CD14-positive monocyte (primary cell): ENCODE measurements at regions not wholly inside any gene's neighbourhood (a gene's known extent, or its start where the extent isn't known, plus 50 kb on each side); places are given as distances from the start of the nearest gene placed in this dataset.

Source experiments
- DNase-seq, 3 donors: peaks; one replicate each; pipeline ENCODE4 v3.0.0-alpha.2; 2011 to 2022
- H2AFZ ChIP-seq: 2 replicates; pipeline ENCODE4 v1.6.0; 2012; ENCODE audit warnings: mild to moderate bottlenecking, low read depth, low read length, inconsistent platforms; ENCODE audit not compliant: insufficient read depth, poor library complexity, severe bottlenecking
- H3K27ac ChIP-seq, 2 donors: 1 replicate in 1 of 2; 2 replicates in 1 of 2; pipeline ENCODE4 v1.5.1; 2012 to 2013; ENCODE audit warnings: low read length in 2 of 2, control low read depth in 1 of 2, inconsistent platforms in 1 of 2, low read depth in 1 of 2, mild to moderate bottlenecking in 1 of 2
- H3K27me3 ChIP-seq, 2 donors: one replicate each; pipeline versions ENCODE4 v1.6.0 to v1.6.1; 2011 to 2013; ENCODE audit warnings: low read length in 2 of 2; ENCODE audit not compliant: control insufficient read depth in 2 of 2, insufficient read depth in 2 of 2
- H3K36me3 ChIP-seq, 2 donors: replicated peaks in 1 of 2; 1 replicate in 1 of 2; 2 replicates in 1 of 2; pipeline versions ENCODE4 v1.5.1 to v1.6.1; 2012 to 2013; ENCODE audit warnings: low read length in 2 of 2, control low read depth in 1 of 2, inconsistent platforms in 1 of 2, mild to moderate bottlenecking in 1 of 2; ENCODE audit not compliant: insufficient read depth in 2 of 2, control insufficient read depth in 1 of 2
- H3K4me1 ChIP-seq, 2 donors: 1 replicate in 1 of 2; 2 replicates in 1 of 2; pipeline versions ENCODE4 v1.5.1 to v1.6.1; 2012 to 2013; ENCODE audit warnings: low read length in 2 of 2, control low read depth in 1 of 2, inconsistent platforms in 1 of 2, mild to moderate bottlenecking in 1 of 2, moderate library complexity in 1 of 2; ENCODE audit not compliant: insufficient read depth in 2 of 2, control insufficient read depth in 1 of 2
- H3K4me2 ChIP-seq: replicated peaks from 2 replicates; pipeline ENCODE3; 2012; ENCODE audit warnings: low read length, moderate library complexity, mild to moderate bottlenecking; ENCODE audit not compliant: poor library complexity, severe bottlenecking; ENCODE audit errors: extremely low read depth
- H3K4me3 ChIP-seq, 3 experiments: fragments of 200-600 bp in 1 of 3; sonication (generic) in 1 of 3; replicated peaks in 1 of 3; 1 replicate in 2 of 3; 2 replicates in 1 of 3; pipeline ENCODE4 v1.5.1; 2011 to 2013; ENCODE audit warnings: low read length in 3 of 3, mild to moderate bottlenecking in 3 of 3, control low read depth in 2 of 3, low read depth in 2 of 3, inconsistent platforms in 1 of 3, moderate library complexity in 1 of 3
- H3K79me2 ChIP-seq: 2 replicates; pipeline ENCODE4 v1.6.0; 2012; ENCODE audit warnings: mild to moderate bottlenecking, control low read depth, inconsistent platforms, low read length, moderate library complexity; ENCODE audit not compliant: insufficient read depth
- H3K9ac ChIP-seq: 2 replicates; pipeline ENCODE4 v1.6.0; 2017; ENCODE audit warnings: low read length, mild to moderate bottlenecking; ENCODE audit not compliant: insufficient read depth, poor library complexity, severe bottlenecking
- H3K9me3 ChIP-seq, 2 donors: replicated peaks in 1 of 2; 1 replicate in 1 of 2; 2 replicates in 1 of 2; pipeline versions ENCODE4 v1.5.1 to v1.6.1; 2012 to 2013; ENCODE audit warnings: low read length in 2 of 2, control low read depth in 1 of 2; ENCODE audit not compliant: control insufficient read depth in 1 of 2, insufficient read depth in 1 of 2
- H4K20me1 ChIP-seq: 2 replicates; pipeline ENCODE4 v1.6.0; 2012; ENCODE audit warnings: mild to moderate bottlenecking, low read length, control low read depth, moderate library complexity; ENCODE audit not compliant: insufficient read depth
- H3K27ac Mint-ChIP-seq, 7 donors: one replicate each; pipeline ENCODE4 v1.8.0; 2020; ENCODE audit warnings: mild to moderate bottlenecking in 7 of 7, mixed read lengths in 7 of 7, moderate library complexity in 6 of 7, inconsistent platforms in 2 of 7
- H3K27me3 Mint-ChIP-seq, 3 donors: one replicate each; pipeline ENCODE4 v1.8.0; 2021 to 2022; ENCODE audit warnings: low read depth in 3 of 3, mild to moderate bottlenecking in 3 of 3, mixed read lengths in 3 of 3, moderate library complexity in 3 of 3, inconsistent platforms in 1 of 3
- H3K36me3 Mint-ChIP-seq, 2 donors: one replicate each; pipeline ENCODE4 v1.8.0; 2020; ENCODE audit warnings: mixed read lengths in 2 of 2, inconsistent platforms in 1 of 2, mild to moderate bottlenecking in 1 of 2
- H3K4me1 Mint-ChIP-seq: one replicate; pipeline ENCODE4 v1.8.0; 2020; ENCODE audit warnings: mild to moderate bottlenecking, mixed read lengths
- H3K4me3 Mint-ChIP-seq, 2 donors: one replicate each; pipeline ENCODE4 v1.8.0; 2020; ENCODE audit warnings: mild to moderate bottlenecking in 2 of 2, mixed read lengths in 2 of 2, moderate library complexity in 1 of 2
- H3K9me3 Mint-ChIP-seq, 7 donors: one replicate each; pipeline ENCODE4 v1.8.0; 2020 to 2022; ENCODE audit warnings: mixed read lengths in 7 of 7, mild to moderate bottlenecking in 6 of 7, moderate library complexity in 6 of 7, inconsistent platforms in 2 of 7
- CTCF ChIP-seq: fragments of 200-600 bp; IDR thresholded peaks from one replicate; pipeline ENCODE4 v1.8.0; 2022; ENCODE audit warnings: antibody characterized with exemption, mild to moderate bottlenecking
- WGBS: methylation state at CpG from one replicate; pipeline ENCODE4 v1.1.5; 2013; ENCODE audit warnings: missing lambda C conversion rate; ENCODE audit not compliant: insufficient coverage; 5-methylcytosine and 5-hydroxymethylcytosine counted together
- intact Hi-C, 2 donors: fragments of 100-400 bp; cut with micrococcal nuclease; formaldehyde crosslinking; loops; one replicate each; pipeline versions ENCODE4 v1.15.0 to v1.15.1; 2023

- DNase-seq = no peak
- no peaks in the 10 kb centered on the region for H3K27me3 ChIP-seq
- peak; percentile 39 for TF ChIP-seq CTCF
- intact Hi-C loops = no loop called here
- no peak overlapping the region for H3K27ac ChIP-seq
- H3K36me3 ChIP-seq = no peaks in the 10 kb centered on the region
- H2AFZ ChIP-seq = no peak overlapping the region
- 88% methylated on average over 10 of the region's 20 CpGs for WGBS
- H3K27ac Mint-ChIP-seq = no peak overlapping the region
- H3K4me1 Mint-ChIP-seq = no peaks in the 10 kb centered on the region
- peaks cover 1 to 10% (median 4%) of the 10 kb centered on the region in 3 donors for H3K27me3 Mint-ChIP-seq
- no peaks in the 10 kb centered on the region for H3K36me3 Mint-ChIP-seq
- H3K9ac ChIP-seq = no peak overlapping the region
- no peaks in the 10 kb centered on the region for H3K79me2 ChIP-seq
- no peaks in the 10 kb centered on the region for H4K20me1 ChIP-seq
- no peaks in the 10 kb centered on the region for H3K9me3 Mint-ChIP-seq
- no peak overlapping the region for H3K4me3 Mint-ChIP-seq
- H3K4me2 ChIP-seq = no peak overlapping the region
- H3K4me3 ChIP-seq = no peak overlapping the region
- H3K4me1 ChIP-seq = no peaks in the 10 kb centered on the region
- no peaks in the 10 kb centered on the region for H3K9me3 ChIP-seq
Measured at GRCh38 chr5:2017540-2018389, 135.0 kb upstream of the IRX4 start.

- 80% methylated on average over 4 of the region's 8 CpGs for WGBS
Measured at GRCh38 chr5:2015961-2016360, 133.2 kb upstream of the IRX4 start.

More at GRCh38 chr5:2015961-2016360, 133.2 kb upstream of the IRX4 start:
- no peak overlapping the region for H3K27ac Mint-ChIP-seq
- H3K36me3 ChIP-seq = no peaks in the 10 kb centered on the region
- H3K4me3 ChIP-seq = no peak overlapping the region
- no peaks in the 10 kb centered on the region for H3K79me2 ChIP-seq
- H3K4me1 Mint-ChIP-seq = no peaks in the 10 kb centered on the region
- DNase-seq = no peak
- no peaks in the 10 kb centered on the region for H3K9me3 ChIP-seq
- H3K9ac ChIP-seq = no peak overlapping the region
- no peaks in the 10 kb centered on the region for H4K20me1 ChIP-seq
- no peak overlapping the region for H3K4me2 ChIP-seq
- intact Hi-C loops = no loop called here
- no peak overlapping the region for H3K27ac ChIP-seq
- no peak overlapping the region for H3K4me3 Mint-ChIP-seq
- no peaks in the 10 kb centered on the region for H3K9me3 Mint-ChIP-seq
- no peaks in the 10 kb centered on the region for H3K4me1 ChIP-seq
- H3K36me3 Mint-ChIP-seq = no peaks in the 10 kb centered on the region
- TF ChIP-seq CTCF = no peak
- peaks cover 0 to 8% (median under 1%) of the 10 kb centered on the region in 3 donors for H3K27me3 Mint-ChIP-seq
- H3K27me3 ChIP-seq = no peaks in the 10 kb centered on the region
- H2AFZ ChIP-seq = no peak overlapping the region
